ENCODE measurements at regions not wholly inside any gene's neighbourhood (a gene's known extent, or its start where the extent isn't known, plus 50 kb on each side); places are given as distances from the start of the nearest gene placed in this dataset.
"Not testable (repeated sequence)": the region's sequence is repeated elsewhere in the genome, so short reads cannot be mapped to it uniquely, and the experiment has no call there.

GRCh38 chr4:81723927-81724587 is 252.3 kb upstream of the RASGEF1B start:
- DNase-seq (ENCODE audit: low spot score), result no peak

- no peak for DNase-seq (ENCODE audit: low spot score)
Observed at GRCh38 chr4:81723019-81723884, 251.5 kb upstream of the RASGEF1B start.

- no peak for DNase-seq (ENCODE audit: low spot score)
Observed at GRCh38 chr4:81722290-81722851, 250.7 kb upstream of the RASGEF1B start.

GRCh38 chr4:81715757-81716156 is 244.1 kb upstream of the RASGEF1B start:
- DNase-seq (ENCODE audit: low spot score), result no peak

GRCh38 chr4:81715357-81715756 is 243.7 kb upstream of the RASGEF1B start:
- DNase-seq (ENCODE audit: low spot score), result not testable (repeated sequence)

GRCh38 chr4:81714291-81714690 is 242.6 kb upstream of the RASGEF1B start:
- no peak for DNase-seq (ENCODE audit: low spot score)

- DNase-seq (ENCODE audit: low spot score), result no peak
Observed at GRCh38 chr4:81712714-81713113, 241.0 kb upstream of the RASGEF1B start.

GRCh38 chr4:81704461-81704860 is 232.8 kb upstream of the RASGEF1B start:
- no peak for DNase-seq (ENCODE audit: low spot score)

- no peak for DNase-seq (ENCODE audit: low spot score)
Observed at GRCh38 chr4:81700189-81700588, 228.5 kb upstream of the RASGEF1B start.

GRCh38 chr4:81698538-81699296 is 227.0 kb upstream of the RASGEF1B start:
- DNase-seq (ENCODE audit: low spot score), result no peak

- no peak for DNase-seq (ENCODE audit: low spot score)
Observed at GRCh38 chr4:81694176-81694913, 222.6 kb upstream of the RASGEF1B start.

GRCh38 chr4:81690871-81691270 is 219.2 kb upstream of the RASGEF1B start:
- no peak for DNase-seq (ENCODE audit: low spot score)

- DNase-seq (ENCODE audit: low spot score), result peak; percentile 7
Observed at GRCh38 chr4:81688085-81688484, 216.4 kb upstream of the RASGEF1B start.

- DNase-seq (ENCODE audit: low spot score), result no peak
Observed at GRCh38 chr4:81687471-81687870, 215.8 kb upstream of the RASGEF1B start.

- DNase-seq (ENCODE audit: low spot score), result no peak
Observed at GRCh38 chr4:81685104-81685503, 213.4 kb upstream of the RASGEF1B start.

GRCh38 chr4:81684352-81684751 is 212.6 kb upstream of the RASGEF1B start:
- no peak for DNase-seq (ENCODE audit: low spot score)

- no peak for DNase-seq (ENCODE audit: low spot score)
Observed at GRCh38 chr4:81682492-81682891, 210.8 kb upstream of the RASGEF1B start.

- DNase-seq (ENCODE audit: low spot score), result no peak
Observed at GRCh38 chr4:81679315-81679714, 207.6 kb upstream of the RASGEF1B start.

- no peak for DNase-seq (ENCODE audit: low spot score)
Observed at GRCh38 chr4:81678801-81679200, 207.1 kb upstream of the RASGEF1B start.

GRCh38 chr4:81676537-81676936 is 204.8 kb upstream of the RASGEF1B start:
- DNase-seq (ENCODE audit: low spot score), result no peak

GRCh38 chr4:81675791-81676393 is 204.2 kb upstream of the RASGEF1B start:
- no peak for DNase-seq (ENCODE audit: low spot score)
